SU-DHL-6 (cell line): ENCODE measurements at regions not wholly inside any gene's neighbourhood (a gene's known extent, or its start where the extent isn't known, plus 50 kb on each side); places are given as distances from the start of the nearest gene placed in this dataset.
"Not testable (repeated sequence)": the region's sequence is repeated elsewhere in the genome, so short reads cannot be mapped to it uniquely, and the experiment has no call there.

Experiments
- CTCF ChIP-seq: fragments of 200-600 bp; sonication (generic); IDR thresholded peaks from one replicate; pipeline ENCODE4 v1.5.1; 2017; ENCODE audit warnings: antibody characterized with exemption, mild to moderate bottlenecking, low read length, moderate library complexity; ENCODE audit not compliant: insufficient read depth, poor library complexity, severe bottlenecking
- EZH2phosphoT487 ChIP-seq: fragments of 200-600 bp; sonication (generic), shearing (Covaris generic); conservative IDR thresholded peaks from 2 replicates; pipeline ENCODE4 v1.6.1; 2018; ENCODE audit warnings: mild to moderate bottlenecking, antibody characterized with exemption, low read length, moderate library complexity, mixed read lengths

- TF ChIP-seq CTCF, EZH2phosphoT487: not testable (repeated sequence)
Measured at GRCh38 chr2:131832917-131833316, 305.2 kb downstream of the CCDC74A start.
